ENCODE measurements at regions not wholly inside any gene's neighbourhood (a gene's known extent, or its start where the extent isn't known, plus 50 kb on each side); places are given as distances from the start of the nearest gene placed in this dataset.
A peak's percentile ranks its signal among the peaks of the same experiment; 100 is the strongest.
"Not testable (repeated sequence)": the region's sequence is repeated elsewhere in the genome, so short reads cannot be mapped to it uniquely, and the experiment has no call there.

- no peaks in the 10 kb centered on the region for H3K9me3 ChIP-seq (ENCODE audit: control insufficient read depth, low read length)
- no peaks in the 10 kb centered on the region for H3K27me3 ChIP-seq (ENCODE audit: control insufficient read depth, insufficient read depth, low read length, poor library complexity, severe bottlenecking)
- peak; percentile 78 for TF ChIP-seq CTCF (conservative IDR thresholded peaks at IDR 0.05)
- Mint-ChIP-seq H3K4me1 (peaks cover 11% of the 10 kb centered on the region), H3K4me3 (no peak overlapping the region), H3K9me3 (peaks cover 1% of the 10 kb centered on the region), H3K36me3 (ENCODE audit: low read depth) (no peaks in the 10 kb centered on the region), H3K27me3 (ENCODE audit: insufficient read depth) (no peaks in the 10 kb centered on the region), H3K27ac (no peak overlapping the region)
- H3K4me1 ChIP-seq (ENCODE audit: control insufficient read depth, insufficient read depth, low read length), result no peaks in the 10 kb centered on the region
- H3K4me3 ChIP-seq (ENCODE audit: low read length), result no peak overlapping the region
- WGBS, 2 experiments (ENCODE audit: insufficient coverage in 1 of 2, insufficient read length in 1 of 2), result 82% methylated on average over 3 of the region's 5 CpGs; no CpG with 5 or more reads in 1 of the 2 experiments
- DNase-seq, result peak; percentile 58
- H3K36me3 ChIP-seq (ENCODE audit: control insufficient read depth, insufficient read depth, low read length), result no peaks in the 10 kb centered on the region
- H3K9ac ChIP-seq (ENCODE audit: extremely low read depth, low read length, poor library complexity, severe bottlenecking), result no peak overlapping the region
- no peak overlapping the region for H3K27ac ChIP-seq (ENCODE audit: low read depth, low read length)
Measured at GRCh38 chr18:39571511-39571910, 2005.9 kb upstream of the CELF4 start.

- not testable (repeated sequence) for H3K4me3 Mint-ChIP-seq; H3K4me3 ChIP-seq (ENCODE audit: low read length); H3K9ac ChIP-seq (ENCODE audit: extremely low read depth, low read length, poor library complexity, severe bottlenecking); H3K9me3 Mint-ChIP-seq; H3K27me3 ChIP-seq (ENCODE audit: control insufficient read depth, insufficient read depth, low read length, poor library complexity, severe bottlenecking); H3K27ac ChIP-seq (ENCODE audit: low read depth, low read length); H3K4me1 Mint-ChIP-seq; H3K27ac Mint-ChIP-seq; H3K4me1 ChIP-seq (ENCODE audit: control insufficient read depth, insufficient read depth, low read length); H3K36me3 ChIP-seq (ENCODE audit: control insufficient read depth, insufficient read depth, low read length); H3K27me3 Mint-ChIP-seq (ENCODE audit: insufficient read depth); H3K9me3 ChIP-seq (ENCODE audit: control insufficient read depth, low read length); H3K36me3 Mint-ChIP-seq (ENCODE audit: low read depth); DNase-seq
- 91 to 100% methylated on average over 1 to 26 of the region's 32 CpGs for WGBS, 2 experiments (ENCODE audit: insufficient coverage in 1 of 2, insufficient read length in 1 of 2)
Measured at GRCh38 chr18:39565551-39566230, 2000.1 kb upstream of the CELF4 start.

GRCh38 chr18:39564716-39565115, 1999.1 kb upstream of the CELF4 start:
- no peak overlapping the region for H3K4me3 ChIP-seq (ENCODE audit: low read length)
- no peaks in the 10 kb centered on the region for H3K27me3 Mint-ChIP-seq (ENCODE audit: insufficient read depth)
- whole genome bisulfite sequencing, 2 experiments (ENCODE audit: insufficient coverage in 1 of 2, insufficient read length in 1 of 2), result 95 to 96% methylated on average over 3 to 4 of the region's 4 CpGs
- no peaks in the 10 kb centered on the region for H3K4me1 ChIP-seq (ENCODE audit: control insufficient read depth, insufficient read depth, low read length)
- H3K9me3 ChIP-seq (ENCODE audit: control insufficient read depth, low read length), result no peaks in the 10 kb centered on the region
- no peaks in the 10 kb centered on the region for H3K36me3 ChIP-seq (ENCODE audit: control insufficient read depth, insufficient read depth, low read length)
- H3K27me3 ChIP-seq (ENCODE audit: control insufficient read depth, insufficient read depth, low read length, poor library complexity, severe bottlenecking), result no peaks in the 10 kb centered on the region
- TF ChIP-seq CTCF (conservative IDR thresholded peaks at IDR 0.05), result no peak
- no peak overlapping the region for H3K4me3 Mint-ChIP-seq
- DNase-seq, result no peak
- no peak overlapping the region for H3K27ac ChIP-seq (ENCODE audit: low read depth, low read length)
- H3K4me1 Mint-ChIP-seq, result peaks cover 4% of the 10 kb centered on the region
- H3K9me3 Mint-ChIP-seq, result peaks cover 10% of the 10 kb centered on the region
- peaks cover 4% of the 10 kb centered on the region for H3K36me3 Mint-ChIP-seq (ENCODE audit: low read depth)
- no peak overlapping the region for H3K9ac ChIP-seq (ENCODE audit: extremely low read depth, low read length, poor library complexity, severe bottlenecking)
- no peak overlapping the region for H3K27ac Mint-ChIP-seq

GRCh38 chr18:39561126-39561525, 1995.5 kb upstream of the CELF4 start:
- H3K4me1 Mint-ChIP-seq, result peaks cover 11% of the 10 kb centered on the region
- no peaks in the 10 kb centered on the region for H3K36me3 ChIP-seq (ENCODE audit: control insufficient read depth, insufficient read depth, low read length)
- no peak for TF ChIP-seq CTCF (conservative IDR thresholded peaks at IDR 0.05)
- no peaks in the 10 kb centered on the region for H3K27me3 Mint-ChIP-seq (ENCODE audit: insufficient read depth)
- H3K27ac ChIP-seq (ENCODE audit: low read depth, low read length), result no peak overlapping the region
- no peaks in the 10 kb centered on the region for H3K27me3 ChIP-seq (ENCODE audit: control insufficient read depth, insufficient read depth, low read length, poor library complexity, severe bottlenecking)
- H3K36me3 Mint-ChIP-seq (ENCODE audit: low read depth), result peaks cover 4% of the 10 kb centered on the region
- peaks cover 8% of the 10 kb centered on the region for H3K9me3 Mint-ChIP-seq
- no peak overlapping the region for H3K4me3 Mint-ChIP-seq
- no peak overlapping the region for H3K4me3 ChIP-seq (ENCODE audit: low read length)
- no peaks in the 10 kb centered on the region for H3K9me3 ChIP-seq (ENCODE audit: control insufficient read depth, low read length)
- no peak for DNase-seq
- no peak overlapping the region for H3K9ac ChIP-seq (ENCODE audit: extremely low read depth, low read length, poor library complexity, severe bottlenecking)
- no peaks in the 10 kb centered on the region for H3K4me1 ChIP-seq (ENCODE audit: control insufficient read depth, insufficient read depth, low read length)
- H3K27ac Mint-ChIP-seq, result no peak overlapping the region
- 82 to 97% methylated on average over 2 of the region's 2 CpGs for WGBS, 2 experiments (ENCODE audit: insufficient coverage in 1 of 2, insufficient read length in 1 of 2)

Data from endodermal cell (in vitro differentiated cells).